H54 (cell line): ENCODE measurements at regions not wholly inside any gene's neighbourhood (a gene's known extent, or its start where the extent isn't known, plus 50 kb on each side); places are given as distances from the start of the nearest gene placed in this dataset.
"Not testable (repeated sequence)": the region's sequence is repeated elsewhere in the genome, so short reads cannot be mapped to it uniquely, and the experiment has no call there.

ENCODE experiments used
- DNase-seq: peaks from one replicate; pipeline ENCODE4 v3.0.0; 2011; ENCODE audit warnings: low spot score, mixed read lengths; ENCODE audit not compliant: insufficient read length
- FAIRE-seq: peaks from 3 replicates; lab custom pipeline; 2011; peaks lifted over from hg19 to GRCh38; lab: Jason Lieb, UNC
- POLR2A ChIP-seq: IDR thresholded peaks from 2 replicates; pipeline ENCODE4 v1.6.1; 2011; ENCODE audit warnings: low read depth, mild to moderate bottlenecking, low read length

- FAIRE-seq (no peak), DNase-seq (no peak)
- no peak for TF ChIP-seq POLR2A
These were observed 179.6 kb upstream of the SPTLC3 start for GRCh38 chr20:12829170-12829569.

- no peak for DNase-seq
- no peak for TF ChIP-seq POLR2A
- no peak for FAIRE-seq
These were observed 174.9 kb upstream of the SPTLC3 start for GRCh38 chr20:12833861-12834260.

- no peak for DNase-seq
- FAIRE-seq, result no peak
- no peak for TF ChIP-seq POLR2A
These were observed 172.8 kb upstream of the SPTLC3 start for GRCh38 chr20:12835999-12836398.

- DNase-seq (no peak), FAIRE-seq (no peak)
- no peak for TF ChIP-seq POLR2A
These were observed 171.1 kb upstream of the SPTLC3 start for GRCh38 chr20:12837646-12838045.

- FAIRE-seq (no peak), DNase-seq (no peak)
- TF ChIP-seq POLR2A, result no peak
These were observed 170.4 kb upstream of the SPTLC3 start for GRCh38 chr20:12838261-12838866.

- FAIRE-seq (no peak), DNase-seq (no peak)
- no peak for TF ChIP-seq POLR2A
These were observed 160.9 kb upstream of the SPTLC3 start for GRCh38 chr20:12847872-12848271.

- no peak for TF ChIP-seq POLR2A
- DNase-seq (no peak), FAIRE-seq (no peak)
These were observed 159.4 kb upstream of the SPTLC3 start for GRCh38 chr20:12849225-12849910.

- DNase-seq, FAIRE-seq: not testable (repeated sequence)
These were observed 151.1 kb upstream of the SPTLC3 start for GRCh38 chr20:12857643-12858042.

GRCh38 chr20:12860619-12861247 lies 148.0 kb upstream of the SPTLC3 start:
- no peak for TF ChIP-seq POLR2A
- no peak for DNase-seq
- FAIRE-seq, result no peak

- FAIRE-seq, result no peak
- no peak for TF ChIP-seq POLR2A
- DNase-seq, result no peak
These were observed 139.1 kb upstream of the SPTLC3 start for GRCh38 chr20:12869669-12870068.

- no peak for DNase-seq
- no peak for TF ChIP-seq POLR2A
- FAIRE-seq, result no peak
These were observed 138.2 kb upstream of the SPTLC3 start for GRCh38 chr20:12870588-12870987.

GRCh38 chr20:12874933-12875332 lies 133.8 kb upstream of the SPTLC3 start:
- no peak for DNase-seq
- FAIRE-seq, result no peak
- no peak for TF ChIP-seq POLR2A

- FAIRE-seq, result no peak
- no peak for DNase-seq
- TF ChIP-seq POLR2A, result no peak
These were observed 133.3 kb upstream of the SPTLC3 start for GRCh38 chr20:12875510-12875909.

GRCh38 chr20:12882832-12883506 lies 125.8 kb upstream of the SPTLC3 start:
- DNase-seq, result no peak
- no peak for TF ChIP-seq POLR2A
- no peak for FAIRE-seq
